Fibroblast of skin of left biceps (primary cell): ENCODE measurements at regions not wholly inside any gene's neighbourhood (a gene's known extent, or its start where the extent isn't known, plus 50 kb on each side); places are given as distances from the start of the nearest gene placed in this dataset.
A peak's percentile ranks its signal among the peaks of the same experiment; 100 is the strongest.

Experiments
- DNase-seq, 2 experiments: peaks; one replicate each; pipeline ENCODE4 v3.0.0-alpha.2; 2013; ENCODE audit warnings: low read depth in 2 of 2

DNA sequence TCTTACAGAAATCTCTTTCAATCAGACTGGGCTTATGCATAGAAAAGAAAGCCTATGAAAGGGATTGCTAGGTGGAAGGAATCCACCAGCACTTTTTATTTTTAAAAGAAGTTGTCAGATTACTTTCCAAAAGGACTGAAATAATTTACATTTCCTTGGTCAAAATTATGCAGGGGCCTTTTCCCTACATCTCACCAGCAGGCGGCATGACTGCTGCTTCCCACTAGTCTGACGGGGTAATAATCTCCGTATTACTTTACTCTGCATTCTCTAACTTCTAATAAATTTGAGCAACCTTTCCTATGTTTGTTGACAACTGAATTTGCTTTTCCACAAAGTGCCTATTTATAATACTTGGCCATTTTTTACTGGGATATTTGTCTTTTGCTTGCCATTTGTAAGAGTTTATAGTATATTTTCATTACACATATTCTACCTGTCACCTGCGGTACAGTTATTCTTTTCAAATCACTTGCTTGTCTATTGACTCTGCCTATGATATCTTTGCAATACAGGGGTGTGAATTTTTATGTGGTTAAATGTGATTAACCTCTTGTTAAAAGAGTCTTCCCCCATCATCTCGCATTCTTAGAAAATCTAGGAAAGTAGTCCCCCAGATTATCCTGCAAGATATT lies 51.9 kb upstream of the USP47 start:
- no peak for DNase-seq

DNA sequence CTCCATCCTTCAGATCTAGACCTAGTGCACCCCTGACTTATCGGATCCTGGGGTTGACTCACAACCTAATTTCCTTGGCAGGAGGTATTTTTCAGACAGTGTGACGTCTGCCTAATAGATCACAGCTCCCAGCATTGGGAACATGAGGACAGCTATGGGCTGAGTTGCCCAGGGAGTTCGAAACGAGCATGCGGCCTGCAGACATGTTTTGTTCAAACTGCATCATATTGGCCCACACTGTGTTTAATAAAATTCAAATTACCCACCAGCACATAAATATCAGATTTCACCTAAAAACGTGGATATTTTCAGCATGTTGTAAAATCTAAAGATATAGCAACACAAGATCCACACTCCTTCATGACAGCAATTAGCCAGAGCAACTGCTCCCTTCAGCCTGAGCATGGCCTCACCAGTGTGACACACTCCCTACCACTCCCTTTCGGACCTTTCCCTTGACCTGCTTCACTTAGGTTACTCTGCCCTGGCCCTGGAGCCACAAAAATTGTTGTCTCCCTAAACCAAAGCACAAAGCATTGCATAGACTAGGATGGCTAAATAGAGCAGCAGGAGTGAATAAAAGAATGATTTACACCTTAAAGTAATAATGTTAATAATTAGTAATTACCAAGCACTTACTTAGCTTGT lies 53.6 kb upstream of the USP47 start:
- no peak for DNase-seq

DNA sequence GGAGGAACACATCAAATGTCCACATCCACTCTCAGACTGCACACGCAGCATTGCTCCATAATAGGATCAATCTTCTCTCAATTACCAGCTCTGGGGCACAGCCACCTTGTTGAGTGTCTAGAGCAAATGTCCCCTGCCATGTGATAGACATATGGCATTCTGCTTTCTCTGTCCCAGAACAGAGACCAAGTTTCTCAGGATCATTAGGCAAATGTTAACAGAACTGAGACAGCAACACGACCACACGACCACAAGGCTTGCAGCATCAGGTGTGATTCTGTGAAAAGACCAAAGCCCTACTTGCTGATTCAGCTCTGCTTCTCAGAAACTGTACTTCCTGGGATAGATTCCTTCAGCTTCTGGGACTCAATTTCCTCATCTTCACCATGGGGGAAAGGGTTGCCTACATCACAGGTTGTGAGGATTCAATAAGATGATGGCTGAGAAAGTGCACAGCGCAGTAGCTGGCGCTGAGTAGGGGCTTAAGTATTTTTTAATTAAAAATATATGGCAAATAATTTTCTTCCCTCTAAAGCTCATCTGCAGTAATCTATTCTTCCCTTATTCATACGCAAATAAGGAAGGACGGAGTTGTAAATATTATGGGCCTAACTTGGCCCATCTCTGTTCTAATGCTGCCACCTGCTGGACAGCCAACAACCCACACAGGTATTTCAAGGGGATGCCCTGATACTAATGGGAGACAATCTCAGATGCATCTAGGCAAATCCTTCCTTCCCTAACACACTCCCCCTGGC lies 54.3 kb upstream of the USP47 start:
- DNase-seq, result peak; percentile 31 to 37

DNA sequence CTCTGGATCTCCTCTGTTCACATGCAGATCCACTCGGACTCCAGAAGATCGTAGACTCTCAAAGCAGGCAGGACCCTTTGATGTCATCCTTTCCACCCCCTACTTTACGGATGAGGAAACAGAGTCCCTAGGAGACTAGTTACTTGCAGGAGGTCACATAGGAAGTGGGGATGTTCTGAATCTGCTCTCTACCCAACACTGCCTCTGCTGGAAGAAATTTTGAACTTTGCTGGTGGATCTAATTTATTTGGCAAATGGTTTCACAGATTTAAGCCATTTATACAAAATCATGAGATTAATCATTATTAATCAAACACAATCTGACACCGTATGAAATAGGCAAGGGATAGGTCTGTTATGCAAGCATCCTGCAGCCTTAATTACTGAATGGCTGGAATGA lies 55.0 kb upstream of the USP47 start:
- peak in 1 of 2 experiments; percentile 6 for DNase-seq

- DNase-seq, result no peak
Measured at GRCh38 chr11:11786234-11786633, 55.5 kb upstream of the USP47 start.

DNA sequence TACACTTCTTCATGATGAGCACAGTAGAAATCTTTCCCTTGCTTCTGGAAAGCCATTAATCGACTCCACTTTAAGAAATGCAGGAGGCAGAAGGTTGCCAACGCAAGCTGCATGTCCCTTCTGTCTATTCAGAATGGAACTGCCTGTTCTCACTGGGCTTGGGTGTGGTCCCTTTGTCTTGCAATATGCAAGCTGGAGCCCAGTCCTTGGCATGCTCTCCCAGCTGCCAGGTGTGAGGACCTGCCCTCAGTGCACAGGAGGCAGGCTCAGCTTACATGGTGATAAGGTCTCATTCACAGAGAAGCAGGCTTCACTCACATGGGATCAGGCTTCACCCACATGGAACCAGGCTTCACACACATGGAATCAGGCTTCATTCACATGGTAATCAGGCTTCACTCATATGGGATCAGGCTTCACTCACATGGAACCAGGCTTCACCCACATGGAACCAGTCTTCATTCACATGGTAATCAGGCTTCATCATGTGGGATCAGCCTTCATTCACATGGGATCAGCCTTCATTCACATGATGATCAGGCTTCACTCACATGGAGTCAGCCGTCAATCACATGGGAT lies 59.2 kb upstream of the USP47 start:
- DNase-seq, result no peak

- DNase-seq, result no peak
Measured at GRCh38 chr11:11780858-11781257, 60.9 kb upstream of the USP47 start.

GRCh38 chr11:11779975-11780374 lies 61.8 kb upstream of the USP47 start:
- no peak for DNase-seq

GRCh38 chr11:11777897-11778296 lies 63.9 kb upstream of the USP47 start:
- DNase-seq, result no peak

GRCh38 chr11:11776714-11777113 lies 65.1 kb upstream of the USP47 start:
- no peak for DNase-seq

DNA sequence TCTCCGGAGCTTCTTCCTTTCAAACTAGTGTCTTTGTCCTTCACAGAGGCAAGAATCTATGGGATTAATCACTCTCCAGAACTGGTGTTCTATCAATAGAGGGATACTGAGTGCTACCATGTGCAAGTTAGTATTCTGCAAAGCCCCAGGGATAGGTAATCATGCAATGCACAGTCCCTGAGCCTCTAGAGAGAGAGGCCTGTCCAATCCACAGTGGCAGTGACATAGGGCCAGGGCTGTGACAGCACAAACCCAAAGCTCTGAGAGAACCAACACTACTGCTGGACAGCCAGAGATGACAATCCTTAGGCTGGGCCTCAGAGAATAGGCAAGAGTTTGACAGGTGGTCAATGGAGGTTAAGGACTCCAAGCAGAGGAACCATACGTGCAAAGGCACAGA lies 66.8 kb upstream of the USP47 start:
- no peak for DNase-seq

- DNase-seq, result no peak
Measured at GRCh38 chr11:11772865-11773515, 68.8 kb upstream of the USP47 start.

DNA sequence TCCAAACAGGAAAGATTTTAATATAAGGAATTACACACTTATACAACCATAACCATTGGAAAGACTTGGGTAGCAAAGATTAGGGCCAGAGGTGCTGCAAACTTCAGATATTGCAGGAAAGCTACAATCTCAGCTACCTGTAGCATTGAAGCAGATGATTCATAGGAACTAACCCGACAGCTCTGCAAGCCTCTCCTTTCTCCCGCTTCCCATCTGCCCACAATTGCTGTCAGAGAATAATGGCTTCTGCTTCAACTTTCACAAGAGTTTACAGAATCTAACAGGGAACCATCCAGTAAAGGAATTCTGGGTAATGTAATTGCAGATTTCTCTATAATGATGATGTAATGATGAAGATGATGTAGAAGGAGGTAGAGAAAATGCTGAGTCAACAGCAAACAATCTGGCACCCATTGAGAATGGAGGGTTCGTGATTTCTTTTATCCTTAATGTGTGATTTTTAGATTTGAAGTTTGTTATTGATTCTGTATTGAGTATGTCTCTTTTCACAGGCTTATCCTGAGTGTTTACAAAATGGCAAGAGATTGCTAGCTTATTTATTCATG lies 70.8 kb upstream of the USP47 start:
- DNase-seq, result no peak

DNA sequence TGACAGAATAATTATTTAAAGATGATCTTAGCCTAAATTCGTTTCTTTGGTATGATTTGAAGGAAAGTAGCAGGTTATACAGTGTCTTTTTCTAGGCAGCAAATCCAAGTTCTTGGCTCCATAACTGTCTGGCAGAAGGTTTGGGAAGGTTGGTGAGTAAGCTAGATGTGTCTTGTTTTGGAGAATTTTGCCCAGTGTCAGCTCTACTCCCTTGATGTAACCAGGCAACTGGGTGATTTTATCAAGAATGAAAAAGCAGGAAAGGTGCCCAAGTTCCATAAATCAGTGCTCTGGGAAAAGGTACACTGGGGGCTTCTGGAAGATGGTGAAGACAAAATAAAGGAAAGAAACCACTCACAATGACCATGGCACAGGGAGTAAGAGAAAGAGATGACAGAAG lies 71.5 kb upstream of the USP47 start:
- no peak for DNase-seq

DNA sequence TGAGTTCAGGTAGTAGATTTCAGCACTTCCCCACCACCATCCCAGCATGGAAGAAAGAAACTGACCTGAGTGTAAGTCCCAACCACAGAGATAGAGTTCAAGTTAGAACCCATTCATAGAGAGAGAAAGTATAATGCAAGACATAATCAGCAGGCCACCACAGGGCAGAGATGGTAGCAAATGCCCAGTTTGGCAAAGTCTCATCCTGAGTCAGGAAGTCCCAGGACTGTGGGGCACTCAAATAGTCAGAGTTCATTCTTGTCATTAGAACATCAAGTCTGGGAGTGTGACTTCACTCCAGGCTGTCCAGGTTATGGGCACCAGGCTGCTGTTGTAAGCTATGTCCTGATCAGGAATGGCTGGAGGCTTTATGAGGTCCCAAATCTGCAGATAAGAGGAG lies 72.0 kb upstream of the USP47 start:
- DNase-seq, result no peak

GRCh38 chr11:11769362-11769761 lies 72.4 kb upstream of the USP47 start:
- DNase-seq, result no peak

GRCh38 chr11:11764423-11764803 lies 77.4 kb upstream of the USP47 start:
- no peak for DNase-seq

DNA sequence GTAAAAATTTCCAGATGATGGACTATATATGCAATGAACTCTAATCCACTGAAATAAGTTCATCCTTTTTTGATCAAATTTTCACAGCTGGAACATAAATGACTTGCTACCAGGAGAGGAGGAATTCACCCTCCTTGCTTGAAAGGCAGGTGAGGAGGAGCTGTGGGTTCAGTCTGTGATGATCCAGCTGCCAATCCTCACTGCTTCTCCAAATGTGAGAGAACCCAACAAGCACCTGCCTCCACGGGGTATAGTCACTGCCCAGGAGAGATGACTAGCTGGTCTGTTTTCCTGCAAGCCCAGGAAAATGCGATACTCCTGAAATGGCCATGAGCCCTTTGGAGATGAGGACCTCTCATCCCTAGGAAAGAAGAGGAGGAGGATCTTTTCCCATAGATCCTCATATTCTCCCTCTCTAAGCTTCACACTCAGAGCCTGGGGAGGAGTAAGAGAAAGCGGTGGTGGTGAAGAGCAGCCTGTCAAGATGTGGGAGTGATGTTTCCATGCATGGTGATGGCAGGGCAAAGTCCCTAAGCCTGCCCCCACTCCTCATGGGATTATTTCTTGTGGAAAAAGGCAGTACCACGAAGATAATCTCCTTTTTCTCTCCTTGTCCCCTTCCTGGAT lies 77.9 kb upstream of the USP47 start:
- DNase-seq, result no peak

- no peak for DNase-seq
Measured at GRCh38 chr11:11760838-11761237, 80.9 kb upstream of the USP47 start.

- no peak for DNase-seq
Measured at GRCh38 chr11:11758603-11759196, 83.1 kb upstream of the USP47 start.

- DNase-seq, result no peak
Measured at GRCh38 chr11:11757909-11758308, 83.9 kb upstream of the USP47 start.
